Common myeloid progenitor, CD34-positive (primary cell): ENCODE measurements at regions not wholly inside any gene's neighbourhood (a gene's known extent, or its start where the extent isn't known, plus 50 kb on each side); places are given as distances from the start of the nearest gene placed in this dataset.

Experiments
- CTCF ChIA-PET: fragments of 350-600 bp; sonication (Branson Sonifier 250); formaldehyde crosslinking; loops from one replicate; lab custom pipeline; 2021; ENCODE audit warnings: antibody characterized with exemption; lab: Charles Lee
- POLR2A ChIA-PET: fragments of 350-600 bp; sonication (Branson Sonifier 250); formaldehyde crosslinking; loops from one replicate; lab custom pipeline; 2021; ENCODE audit warnings: antibody characterized with exemption; lab: Charles Lee
- DNase-seq, 3 donors: peaks; one replicate each; pipeline versions ENCODE4 v3.0.0 to v3.0.0-alpha.2; 2013
- H3K27ac ChIP-seq, 2 experiments: 1 replicate in 1 of 2; 2 replicates in 1 of 2; pipeline ENCODE4 v1.7.0; 2013; ENCODE audit warnings: inconsistent platforms in 2 of 2, low read length in 2 of 2, mild to moderate bottlenecking in 2 of 2, low read depth in 1 of 2, moderate library complexity in 1 of 2; ENCODE audit not compliant: severe bottlenecking in 2 of 2, insufficient read depth in 1 of 2, poor library complexity in 1 of 2
- H3K27me3 ChIP-seq, 5 experiments: replicated peaks in 2 of 5; 1 replicate in 3 of 5; 2 replicates in 2 of 5; pipeline versions ENCODE4 v1.6.1 to v1.7.0; 2013; ENCODE audit warnings: low read length in 4 of 5, mild to moderate bottlenecking in 2 of 5, moderate library complexity in 2 of 5, inconsistent platforms in 1 of 5; ENCODE audit not compliant: insufficient read depth in 5 of 5, control insufficient read depth in 4 of 5
- H3K36me3 ChIP-seq, 4 experiments: 1 replicate in 2 of 4; 2 replicates in 2 of 4; pipeline versions ENCODE4 v1.6.1 to v1.7.0; 2013; ENCODE audit warnings: low read length in 3 of 4, control low read depth in 1 of 4, mild to moderate bottlenecking in 1 of 4; ENCODE audit not compliant: control insufficient read depth in 4 of 4, insufficient read depth in 4 of 4
- H3K4me1 ChIP-seq, 4 experiments: 1 replicate in 3 of 4; 2 replicates in 1 of 4; pipeline versions ENCODE4 v1.6.1 to v1.7.1; 2013; ENCODE audit warnings: low read length in 3 of 4, mild to moderate bottlenecking in 3 of 4, control low read depth in 1 of 4, inconsistent platforms in 1 of 4, moderate library complexity in 1 of 4; ENCODE audit not compliant: control insufficient read depth in 4 of 4, insufficient read depth in 4 of 4; ENCODE audit errors: control extremely low read depth in 1 of 4
- H3K4me3 ChIP-seq, 7 experiments: 1 replicate in 4 of 7; 2 replicates in 3 of 7; pipeline versions ENCODE4 v1.5.1 to v1.7.0; 2013; ENCODE audit warnings: mild to moderate bottlenecking in 7 of 7, low read length in 6 of 7, moderate library complexity in 6 of 7, inconsistent platforms in 2 of 7, low read depth in 2 of 7, control low read depth in 1 of 7; ENCODE audit not compliant: insufficient read depth in 4 of 7, control insufficient read depth in 1 of 7; ENCODE audit errors: extremely low read depth in 1 of 7
- H3K9me3 ChIP-seq, 5 experiments: 1 replicate in 4 of 5; 2 replicates in 1 of 5; pipeline versions ENCODE4 v1.6.1 to v1.7.1; 2013; ENCODE audit warnings: low read length in 4 of 5, mild to moderate bottlenecking in 2 of 5, inconsistent platforms in 1 of 5, low read depth in 1 of 5, moderate library complexity in 1 of 5; ENCODE audit not compliant: control insufficient read depth in 4 of 5, insufficient read depth in 2 of 5; ENCODE audit errors: control extremely low read depth in 1 of 5
- WGBS: methylation state at CpG from one replicate; pipeline ENCODE4 v1.1.5; 2013; ENCODE audit not compliant: insufficient coverage; 5-methylcytosine and 5-hydroxymethylcytosine counted together

DNA sequence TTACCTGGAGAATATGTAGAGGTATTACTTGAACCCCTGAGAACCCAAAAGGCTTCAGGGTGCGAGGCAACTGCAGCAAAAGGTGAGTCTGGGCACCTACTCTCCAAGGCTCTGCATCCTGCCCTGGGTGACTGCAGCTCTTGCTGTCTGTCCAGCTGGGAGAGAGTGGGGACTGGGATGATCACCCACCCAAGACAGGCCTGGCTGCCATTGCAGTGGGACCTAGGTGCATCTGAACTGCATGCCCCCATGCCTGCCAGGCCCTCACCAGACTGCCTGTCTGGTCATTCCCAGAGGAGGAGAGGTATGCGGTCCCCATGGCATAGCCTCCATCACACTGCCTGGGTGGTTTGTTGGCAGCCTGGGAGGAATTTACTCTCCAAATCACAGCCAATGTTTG is 563.9 kb downstream of the TFAP2A start:
- no peaks in the 10 kb centered on the region for H3K27me3 ChIP-seq
- DNase-seq, result no peak
- H3K9me3 ChIP-seq, result peaks cover 2 to 42% (median 7%) of the 10 kb centered on the region in 5 experiments
- CTCF ChIA-PET, result no interaction called here
- POLR2A ChIA-PET, result no interaction called here
- H3K4me3 ChIP-seq, result no peak overlapping the region
- H3K36me3 ChIP-seq, result no peaks in the 10 kb centered on the region
- H3K4me1 ChIP-seq, result no peaks in the 10 kb centered on the region
- WGBS, result 50% methylated on average over 2 of the region's 2 CpGs
- no peak overlapping the region for H3K27ac ChIP-seq

DNA sequence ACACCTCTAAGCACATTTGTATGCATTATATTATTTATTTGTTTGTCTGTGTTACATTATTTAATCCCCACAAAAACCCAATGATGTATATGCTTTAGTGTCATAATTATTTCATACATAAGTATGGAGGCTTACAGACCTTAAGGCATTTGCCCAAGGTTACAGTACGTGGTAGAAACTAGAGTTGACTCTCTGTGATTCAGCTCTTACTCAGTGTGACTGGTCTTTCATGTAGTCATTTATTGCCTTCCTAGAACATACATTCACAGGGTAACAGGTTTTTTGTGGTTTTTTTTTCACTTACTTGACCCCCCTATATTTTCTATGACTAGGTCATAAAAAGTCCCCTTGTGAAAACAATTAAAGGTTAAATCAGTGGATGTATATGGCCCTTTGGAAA is 566.8 kb downstream of the TFAP2A start:
- no peaks in the 10 kb centered on the region for H3K4me1 ChIP-seq
- H3K27me3 ChIP-seq, result no peaks in the 10 kb centered on the region
- DNase-seq, result no peak
- no peak overlapping the region for H3K27ac ChIP-seq
- H3K9me3 ChIP-seq, result peaks cover 3 to 40% (median 7%) of the 10 kb centered on the region in 5 experiments
- no peaks in the 10 kb centered on the region for H3K36me3 ChIP-seq
- 83% methylated on average over 1 of the region's 1 CpG for WGBS
- POLR2A ChIA-PET, result no interaction called here
- no peak overlapping the region for H3K4me3 ChIP-seq
- CTCF ChIA-PET, result no interaction called here

DNA sequence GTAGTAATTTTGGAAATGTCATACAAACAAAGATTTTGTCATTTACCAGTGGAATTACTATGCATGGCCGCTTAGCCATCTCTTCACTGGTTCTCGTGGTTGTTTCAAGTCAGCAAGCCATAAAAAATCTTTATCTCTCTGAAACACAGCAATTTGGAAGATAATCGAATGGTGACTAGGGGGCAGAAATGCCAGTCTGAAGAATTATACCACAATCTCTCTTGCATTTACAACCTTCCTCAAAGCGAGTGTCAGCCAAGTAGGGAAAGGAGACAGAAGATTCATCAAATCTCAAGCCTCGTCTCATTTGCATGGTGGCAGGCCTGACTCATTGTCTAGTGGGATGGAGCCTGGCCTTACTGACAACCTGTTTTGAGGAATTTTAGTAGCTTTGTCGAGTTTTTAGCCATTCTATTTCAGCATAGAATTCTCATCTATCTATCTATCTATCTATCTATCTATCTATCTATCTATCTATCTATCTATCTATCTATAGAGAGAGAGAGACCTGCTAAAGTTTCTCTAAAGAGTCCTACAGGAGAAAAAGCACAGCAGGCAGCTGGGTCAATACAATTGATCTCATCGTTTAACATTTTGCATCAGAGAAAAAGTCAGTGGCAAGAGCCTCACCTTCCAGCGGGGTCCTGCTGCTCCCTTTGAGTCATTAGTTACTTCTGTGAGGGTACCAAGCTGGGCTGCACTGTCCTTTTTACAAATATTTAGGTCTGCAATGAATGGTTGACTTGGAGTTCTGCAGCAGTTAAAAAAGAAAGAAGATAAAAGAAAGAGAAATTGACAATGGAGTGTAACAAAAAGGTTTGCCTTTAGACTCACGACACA is 572.8 kb downstream of the TFAP2A start:
- H3K27ac ChIP-seq, result no peak overlapping the region
- ChIA-PET POLR2A (no interaction called here), CTCF (no interaction called here)
- H3K4me3 ChIP-seq, result no peak overlapping the region
- H3K4me1 ChIP-seq, result no peaks in the 10 kb centered on the region
- DNase-seq, result no peak
- no peaks in the 10 kb centered on the region for H3K36me3 ChIP-seq
- 66% methylated on average over 6 of the region's 9 CpGs for WGBS
- H3K27me3 ChIP-seq, result no peaks in the 10 kb centered on the region
- peaks cover 0 to 12% (median 5%) of the 10 kb centered on the region in 5 experiments for H3K9me3 ChIP-seq

DNA sequence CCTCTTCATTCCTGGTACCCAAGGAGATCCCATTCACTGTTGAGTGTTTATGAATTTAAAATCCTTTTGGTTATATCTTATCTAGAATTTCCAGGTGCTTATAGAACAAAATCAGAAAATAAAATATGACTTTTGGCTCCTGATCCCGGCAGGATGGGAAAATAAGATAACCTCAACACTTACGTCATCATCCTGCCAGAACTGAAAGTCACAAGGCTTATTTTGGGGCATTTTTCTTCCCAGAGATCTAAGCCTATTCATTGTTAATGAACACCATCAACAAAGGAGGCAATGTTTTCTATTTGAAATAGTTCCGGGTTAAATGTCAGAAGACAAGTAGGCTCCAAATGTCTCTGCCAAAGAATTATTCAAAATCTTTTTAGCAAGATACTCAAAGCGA is 580.6 kb downstream of the TFAP2A start:
- Histone ChIP-seq H3K4me3 (no peak overlapping the region), H3K27ac (no peak overlapping the region), H3K27me3 (no peaks in the 10 kb centered on the region), H3K9me3 (no peaks in the 10 kb centered on the region), H3K4me1 (no peaks in the 10 kb centered on the region), H3K36me3 (no peaks in the 10 kb centered on the region)
- 64% methylated on average over 2 of the region's 4 CpGs for WGBS
- CTCF ChIA-PET, result no interaction called here
- DNase-seq, result no peak
- POLR2A ChIA-PET, result no interaction called here

DNA sequence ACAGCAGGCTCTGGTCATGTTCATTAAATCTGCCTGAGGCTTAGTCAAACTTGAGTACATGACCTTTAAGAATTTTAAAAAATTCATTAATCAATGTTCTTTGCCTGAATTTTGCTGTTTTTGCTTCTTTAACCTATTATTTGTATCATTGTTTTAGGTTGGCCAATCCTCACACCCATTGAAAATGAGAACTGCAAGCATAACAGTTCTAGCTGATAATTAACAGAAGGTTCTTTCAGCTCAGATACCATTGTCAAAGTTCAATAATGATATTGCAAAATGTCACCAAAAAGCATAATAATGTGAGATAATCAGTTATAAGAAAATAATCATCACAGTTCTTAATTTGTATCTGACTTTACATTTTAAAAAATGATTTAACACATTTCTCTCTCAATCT is 583.1 kb downstream of the TFAP2A start:
- Histone ChIP-seq H3K36me3 (no peaks in the 10 kb centered on the region), H3K27ac (no peak overlapping the region), H3K27me3 (no peaks in the 10 kb centered on the region), H3K9me3 (no peaks in the 10 kb centered on the region), H3K4me3 (no peak overlapping the region), H3K4me1 (no peaks in the 10 kb centered on the region)
- DNase-seq, result no peak
- CTCF ChIA-PET, result no interaction called here
- POLR2A ChIA-PET, result no interaction called here

DNA sequence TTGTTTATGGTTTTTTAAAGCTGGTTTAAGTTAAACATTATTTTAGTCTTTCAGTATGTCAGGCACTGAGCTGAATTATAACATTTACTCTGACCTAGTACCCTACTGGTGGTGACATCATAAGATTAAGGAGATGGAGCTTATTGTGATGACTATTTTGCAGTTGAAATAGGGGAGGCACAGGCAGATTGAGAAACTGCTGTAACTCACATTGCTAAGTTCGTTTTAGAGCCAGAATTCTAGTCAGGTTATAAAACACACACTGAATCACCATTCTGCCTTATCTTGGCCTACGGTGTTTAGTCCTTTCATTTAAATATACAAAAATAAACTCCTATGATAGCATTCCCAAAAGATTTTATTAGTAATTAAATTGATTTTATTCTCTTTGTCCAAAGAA is 584.1 kb downstream of the TFAP2A start:
- Histone ChIP-seq H3K4me3 (no peak overlapping the region), H3K36me3 (no peaks in the 10 kb centered on the region), H3K4me1 (no peaks in the 10 kb centered on the region), H3K9me3 (no peaks in the 10 kb centered on the region), H3K27me3 (no peaks in the 10 kb centered on the region), H3K27ac (no peak overlapping the region)
- no CpG with 5 or more reads among the region's 2 CpGs for WGBS
- no peak for DNase-seq
- ChIA-PET CTCF (no interaction called here), POLR2A (no interaction called here)

DNA sequence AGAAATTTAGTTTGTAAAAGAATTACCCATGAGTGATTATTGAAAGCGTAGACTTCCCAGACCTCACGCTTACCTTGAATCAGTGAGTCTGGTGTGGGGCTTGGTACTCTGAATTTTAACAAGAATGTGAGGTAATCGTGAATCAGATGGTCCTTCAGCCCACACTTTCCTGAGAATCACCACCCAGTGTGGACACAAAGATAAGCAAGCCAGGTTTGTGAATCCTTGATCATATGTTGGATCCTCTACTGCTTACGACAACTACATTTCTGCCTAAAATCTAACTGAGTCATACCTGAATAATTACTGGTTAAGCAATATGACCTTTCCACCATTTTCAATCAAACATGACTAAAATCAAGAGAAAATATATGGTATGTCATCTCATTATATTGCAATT is 589.3 kb downstream of the TFAP2A start:
- CTCF ChIA-PET, result no interaction called here

More for the DNA sequence above, 589.3 kb downstream of the TFAP2A start:
- H3K9me3 ChIP-seq, result no peaks in the 10 kb centered on the region
- no CpG with 5 or more reads among the region's 4 CpGs for WGBS
- H3K27me3 ChIP-seq, result no peaks in the 10 kb centered on the region
- H3K36me3 ChIP-seq, result no peaks in the 10 kb centered on the region
- H3K4me1 ChIP-seq, result no peaks in the 10 kb centered on the region
- H3K4me3 ChIP-seq, result no peak overlapping the region
- DNase-seq, result no peak
- no peak overlapping the region for H3K27ac ChIP-seq
- POLR2A ChIA-PET, result no interaction called here
